HG03139 (cell line): ENCODE measurements at regions not wholly inside any gene's neighbourhood (a gene's known extent, or its start where the extent isn't known, plus 50 kb on each side); places are given as distances from the start of the nearest gene placed in this dataset.

ENCODE experiments used
- ATAC-seq: cut with Tn5 transposase; IDR thresholded peaks from one replicate; pipeline ENCODE4 v1.9.1; 2021; ENCODE audit not compliant: unreplicated experiment

DNA sequence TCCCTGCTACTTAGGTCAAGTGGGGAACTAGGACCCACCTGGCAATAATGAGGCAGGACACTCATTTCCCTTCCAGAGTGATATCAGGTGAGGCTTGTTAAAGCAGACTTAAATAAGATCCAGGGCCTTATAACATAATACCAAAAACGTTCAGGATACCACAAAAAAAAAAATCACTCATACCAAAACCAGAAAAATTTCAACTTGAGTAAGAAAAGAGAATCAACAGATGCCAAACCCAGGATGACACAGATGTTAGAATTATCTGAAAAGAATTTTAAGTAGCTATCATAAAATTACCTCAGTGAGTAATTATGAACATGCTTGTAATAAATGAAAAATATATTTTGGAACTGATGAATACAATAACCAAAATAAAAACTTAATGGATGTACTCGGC, 255.6 kb upstream of the OSR1 start:
- no peak for ATAC-seq

GRCh38 chr2:19611491-19612332, 253.3 kb upstream of the OSR1 start:
- no peak for ATAC-seq

DNA sequence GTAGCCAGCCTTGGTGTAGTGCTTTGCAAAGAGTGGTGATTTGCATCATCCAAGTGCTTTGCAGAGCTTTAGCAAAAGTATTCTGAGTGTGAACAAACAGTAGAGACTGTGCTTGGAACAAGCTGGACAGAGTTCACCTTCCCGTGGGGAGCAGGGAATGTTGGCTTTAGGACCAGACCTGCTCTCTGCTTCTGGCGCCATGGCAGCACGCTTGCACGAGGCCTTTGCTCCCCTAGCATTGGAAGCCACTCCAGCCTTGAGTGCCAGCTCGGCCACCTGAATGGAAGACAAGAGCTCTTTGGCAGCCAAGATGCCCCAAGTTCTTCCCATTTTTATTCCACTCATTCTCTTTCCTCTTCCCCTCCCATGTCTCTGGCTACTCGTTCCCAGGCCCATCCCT, 250.8 kb upstream of the OSR1 start:
- no peak for ATAC-seq

DNA sequence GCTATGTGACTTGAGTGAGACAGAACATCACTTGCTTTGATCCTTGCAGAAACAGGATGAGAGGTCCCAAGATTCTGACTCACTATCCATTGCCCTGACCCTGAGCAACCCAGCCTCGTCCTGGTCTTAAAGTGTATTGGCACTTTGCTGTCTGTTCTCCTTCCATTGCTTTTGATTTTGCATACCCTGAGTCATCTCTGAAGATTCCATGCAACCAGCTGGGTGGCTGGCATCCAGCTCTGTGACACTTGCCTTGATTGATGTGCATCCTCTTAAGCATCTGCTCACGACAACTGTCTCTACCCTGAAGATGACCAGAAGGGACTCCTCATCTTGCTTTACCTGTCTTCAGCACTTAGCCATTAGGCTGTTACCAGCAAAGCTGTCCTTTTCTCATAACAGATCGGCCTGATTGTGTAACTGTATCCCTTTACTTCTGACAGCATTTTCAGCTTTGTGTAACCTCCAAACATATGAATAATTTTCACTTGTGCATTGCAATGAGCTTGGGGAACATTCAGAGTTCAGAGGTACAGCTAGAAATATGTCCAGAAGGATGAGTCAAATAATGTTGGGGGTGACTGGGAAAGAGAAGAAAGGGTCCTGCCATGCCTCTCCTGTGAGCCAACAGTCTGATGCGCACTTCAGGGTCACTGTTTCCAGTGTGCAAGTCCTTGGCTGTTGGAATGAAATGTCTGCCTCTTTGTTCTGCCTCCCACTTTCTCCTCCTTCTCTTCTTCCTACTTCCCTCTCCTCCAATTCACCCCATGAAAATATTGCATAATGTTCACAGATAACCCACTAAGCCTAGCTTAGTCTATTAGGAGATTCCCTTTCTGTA, 249.7 kb upstream of the OSR1 start:
- no peak for ATAC-seq

- no peak for ATAC-seq
These were observed 249.0 kb upstream of the OSR1 start for GRCh38 chr2:19607400-19607799.

DNA sequence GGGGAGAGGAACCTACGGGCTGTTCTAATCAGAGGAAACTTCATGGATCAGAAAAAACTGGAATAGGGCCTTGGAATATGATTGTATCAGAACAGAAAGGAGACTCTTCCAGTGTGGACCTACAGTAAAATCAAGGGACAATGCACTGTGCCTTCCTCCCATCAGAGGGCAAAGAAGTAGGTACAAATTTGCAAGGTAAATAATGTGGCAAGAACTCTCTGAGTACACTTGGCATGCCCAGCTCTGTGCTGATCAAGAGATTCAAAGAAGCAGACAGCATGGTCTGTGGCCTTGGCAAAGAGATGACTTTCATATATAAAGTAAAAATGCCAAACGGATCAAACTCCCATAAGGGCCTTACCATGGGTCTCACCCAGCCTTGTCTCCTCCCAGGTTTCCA, 242.6 kb upstream of the OSR1 start:
- no peak for ATAC-seq

DNA sequence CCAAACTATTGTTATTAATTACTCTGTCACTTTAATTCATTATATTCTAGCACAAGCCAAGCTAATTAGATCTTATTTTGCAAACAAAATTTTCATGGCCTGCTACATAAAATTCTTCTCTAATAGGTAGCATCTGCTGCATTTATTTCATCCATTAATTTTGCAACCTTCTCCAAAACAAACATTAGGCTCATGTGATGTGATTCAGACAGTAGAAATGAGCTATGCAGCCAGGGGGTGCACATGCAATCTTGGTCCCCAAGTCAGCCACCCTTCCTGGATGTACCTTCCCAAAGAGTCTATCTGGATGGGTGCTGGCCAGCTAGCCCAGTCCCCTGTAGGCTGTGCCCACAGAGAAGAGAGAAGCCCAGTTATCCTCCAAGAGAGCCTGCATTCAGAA, 242.1 kb upstream of the OSR1 start:
- ATAC-seq = no peak

DNA sequence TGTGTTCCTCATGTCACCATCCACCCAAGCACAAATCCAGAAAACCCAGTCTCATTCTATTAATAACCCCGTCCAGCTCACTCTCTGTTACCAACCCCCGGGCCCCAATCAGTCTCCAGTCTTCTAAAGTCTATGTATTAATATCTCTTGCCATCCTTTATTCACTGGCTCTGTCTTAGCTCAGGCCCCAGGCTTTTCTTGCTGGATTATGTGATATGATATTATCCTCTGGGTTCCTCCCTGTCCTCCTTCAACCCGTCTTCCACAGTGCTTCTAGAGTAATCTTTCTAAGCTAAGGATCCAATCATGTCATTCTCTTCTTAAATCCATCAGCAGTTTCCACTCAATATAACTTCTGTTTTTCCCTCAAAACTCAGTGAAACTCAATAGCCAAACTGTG, 240.5 kb upstream of the OSR1 start:
- no peak for ATAC-seq

DNA sequence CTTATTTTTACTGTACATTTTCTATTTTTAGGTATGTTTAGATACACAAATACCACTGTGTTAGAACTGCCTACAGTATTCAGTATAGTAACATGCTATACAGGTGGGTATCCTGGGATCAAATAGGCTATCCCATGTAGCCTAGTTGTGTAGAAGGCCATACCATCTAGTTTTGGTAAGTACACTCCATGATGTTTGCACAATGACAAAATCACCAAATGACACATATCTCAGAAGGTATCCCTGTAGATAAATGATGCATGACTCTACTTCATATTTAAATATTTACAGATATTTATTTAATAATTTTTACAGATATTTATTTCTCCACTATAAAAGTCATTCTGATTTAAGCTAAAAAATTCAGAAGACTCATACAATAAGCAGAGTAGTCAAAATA, 233.8 kb upstream of the OSR1 start:
- ATAC-seq = no peak

GRCh38 chr2:19589791-19590190, 231.4 kb upstream of the OSR1 start:
- no peak for ATAC-seq

DNA sequence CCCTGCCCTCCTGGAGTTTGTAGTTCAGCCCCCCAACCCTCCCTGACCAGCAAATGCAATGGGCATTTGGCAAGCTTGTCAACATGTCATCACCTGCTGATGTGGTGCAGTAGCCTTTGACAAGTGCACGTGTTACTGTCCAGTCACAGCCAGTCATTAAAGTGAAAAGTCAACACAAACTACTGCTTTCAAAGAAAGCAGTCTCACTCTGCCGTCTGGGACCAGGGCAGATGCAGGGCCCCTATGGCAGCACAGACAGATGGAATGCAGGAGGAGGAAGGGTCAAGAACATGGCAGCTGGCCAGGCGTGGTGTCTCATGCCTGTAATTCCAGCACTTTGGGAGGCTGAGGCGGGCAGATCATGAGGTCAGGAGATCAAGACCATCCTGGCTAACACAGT, 222.4 kb upstream of the OSR1 start:
- no peak for ATAC-seq

- ATAC-seq = no peak
These were observed 221.8 kb upstream of the OSR1 start for GRCh38 chr2:19580264-19580663.

- no peak for ATAC-seq
These were observed 221.0 kb upstream of the OSR1 start for GRCh38 chr2:19579461-19579860.

DNA sequence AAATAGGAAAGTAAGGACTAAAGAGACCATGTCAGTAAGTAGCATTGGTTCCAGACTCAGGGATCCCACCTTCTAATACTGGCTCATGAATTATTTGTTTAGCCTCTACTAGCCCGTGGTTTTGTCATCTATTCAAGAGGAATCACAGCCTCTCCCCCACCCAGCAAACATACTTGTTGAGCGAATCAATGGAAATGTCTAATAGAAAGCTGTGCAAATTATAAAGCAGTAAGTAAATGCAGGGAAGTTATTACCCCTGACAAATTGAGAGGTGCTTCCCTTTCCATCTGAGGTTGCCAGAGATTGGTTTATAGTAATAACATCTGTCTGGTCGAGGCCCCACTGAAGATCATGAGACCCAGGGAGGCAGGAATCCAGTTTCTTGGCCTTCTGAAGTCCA, 219.3 kb upstream of the OSR1 start:
- ATAC-seq = no peak

- ATAC-seq = no peak
These were observed 218.0 kb upstream of the OSR1 start for GRCh38 chr2:19576411-19576810.

- ATAC-seq = no peak
These were observed 217.2 kb upstream of the OSR1 start for GRCh38 chr2:19575641-19576040.

DNA sequence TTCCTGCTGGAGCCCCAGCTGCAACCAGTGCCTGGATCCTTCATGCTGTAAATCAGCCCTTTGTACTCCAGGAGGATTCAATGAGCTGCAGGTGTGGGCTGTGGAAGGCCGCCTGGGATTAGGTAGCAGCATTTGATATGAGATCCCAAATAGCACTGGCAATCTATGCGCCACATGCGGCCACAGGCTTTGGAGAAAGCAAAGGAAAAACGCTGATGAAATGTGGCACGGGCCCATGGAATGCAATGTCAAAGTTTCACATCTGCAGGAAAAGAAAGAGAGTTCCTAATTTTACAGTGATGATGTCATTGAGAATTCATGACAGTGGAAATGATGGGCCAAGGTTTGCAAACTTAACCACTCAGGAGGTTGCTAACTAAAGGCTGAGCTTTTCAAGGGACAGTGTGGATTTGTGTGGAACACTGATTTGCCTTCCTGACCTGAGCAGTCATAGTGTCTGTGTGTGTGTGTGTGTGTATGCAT, 216.4 kb upstream of the OSR1 start:
- no peak for ATAC-seq

- no peak for ATAC-seq
These were observed 215.4 kb upstream of the OSR1 start for GRCh38 chr2:19573784-19574183.

- no peak for ATAC-seq
These were observed 213.3 kb upstream of the OSR1 start for GRCh38 chr2:19571773-19572172.

- ATAC-seq = no peak
These were observed 210.9 kb upstream of the OSR1 start for GRCh38 chr2:19569300-19569791.

DNA sequence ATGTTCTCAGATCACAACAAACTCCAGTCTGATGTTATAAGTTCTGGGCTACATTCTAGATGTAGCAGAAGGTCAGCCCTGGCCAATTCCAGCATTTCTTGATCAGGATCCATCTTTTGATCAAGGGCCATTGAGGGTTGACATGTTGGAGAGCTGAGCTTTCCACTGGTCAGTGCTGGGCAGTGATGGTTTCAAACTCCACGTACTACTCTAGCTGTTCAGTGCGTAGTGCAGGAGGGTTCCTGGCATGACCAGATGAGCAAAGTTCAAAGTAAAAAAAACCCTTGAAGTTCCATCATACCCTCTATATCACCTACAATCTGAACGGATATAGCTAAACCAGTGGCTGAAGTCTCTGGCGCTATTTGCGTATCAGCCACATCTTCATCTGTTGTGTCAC, 210.4 kb upstream of the OSR1 start:
- ATAC-seq = no peak

DNA sequence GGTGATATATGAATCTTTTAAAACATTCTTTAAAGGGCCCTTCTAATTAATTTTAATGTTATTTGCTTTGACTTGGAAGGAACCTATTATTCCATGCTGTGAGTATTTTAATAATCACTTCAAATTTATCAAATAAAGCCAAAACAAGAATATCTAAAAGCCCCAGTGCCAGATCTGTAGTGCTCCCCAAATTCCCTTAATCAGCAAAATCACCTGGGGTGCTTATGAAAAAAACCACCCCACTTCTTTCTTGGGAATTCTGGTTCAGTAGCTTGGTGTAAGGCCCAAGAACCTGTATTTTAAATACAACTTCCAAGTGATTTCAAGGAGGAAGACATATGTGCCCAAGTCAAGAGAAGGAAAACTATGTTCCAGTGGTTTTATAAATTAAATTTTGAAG, 202.4 kb upstream of the OSR1 start:
- ATAC-seq = no peak
